ENCODE measurements at regions not wholly inside any gene's neighbourhood (a gene's known extent, or its start where the extent isn't known, plus 50 kb on each side); places are given as distances from the start of the nearest gene placed in this dataset.

DNA sequence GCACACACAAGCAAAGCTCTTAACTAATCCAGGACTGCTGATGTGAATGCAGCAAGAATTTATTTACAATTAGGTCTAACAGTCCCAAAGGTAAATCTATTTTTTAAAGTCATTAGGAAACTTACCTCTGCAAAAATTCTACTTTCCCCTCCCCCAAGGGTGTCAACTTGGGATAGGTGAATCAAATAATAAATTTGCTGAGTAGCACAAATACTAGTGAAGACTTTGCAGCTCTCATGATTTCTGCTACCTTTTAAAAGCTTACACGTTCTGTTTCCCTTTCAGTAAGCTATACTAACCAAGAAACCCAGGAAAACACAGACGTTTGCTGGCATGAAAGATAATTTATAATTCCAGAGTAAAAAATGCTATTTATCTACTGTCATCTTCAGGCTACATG is 296.6 kb upstream of the SLC7A11 start:
- TF ChIP-seq, protein P1, sequence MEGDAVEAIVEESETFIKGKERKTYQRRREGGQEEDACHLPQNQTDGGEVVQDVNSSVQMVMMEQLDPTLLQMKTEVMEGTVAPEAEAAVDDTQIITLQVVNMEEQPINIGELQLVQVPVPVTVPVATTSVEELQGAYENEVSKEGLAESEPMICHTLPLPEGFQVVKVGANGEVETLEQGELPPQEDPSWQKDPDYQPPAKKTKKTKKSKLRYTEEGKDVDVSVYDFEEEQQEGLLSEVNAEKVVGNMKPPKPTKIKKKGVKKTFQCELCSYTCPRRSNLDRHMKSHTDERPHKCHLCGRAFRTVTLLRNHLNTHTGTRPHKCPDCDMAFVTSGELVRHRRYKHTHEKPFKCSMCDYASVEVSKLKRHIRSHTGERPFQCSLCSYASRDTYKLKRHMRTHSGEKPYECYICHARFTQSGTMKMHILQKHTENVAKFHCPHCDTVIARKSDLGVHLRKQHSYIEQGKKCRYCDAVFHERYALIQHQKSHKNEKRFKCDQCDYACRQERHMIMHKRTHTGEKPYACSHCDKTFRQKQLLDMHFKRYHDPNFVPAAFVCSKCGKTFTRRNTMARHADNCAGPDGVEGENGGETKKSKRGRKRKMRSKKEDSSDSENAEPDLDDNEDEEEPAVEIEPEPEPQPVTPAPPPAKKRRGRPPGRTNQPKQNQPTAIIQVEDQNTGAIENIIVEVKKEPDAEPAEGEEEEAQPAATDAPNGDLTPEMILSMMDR (IDR thresholded peaks at IDR 0.05), result no peak
- TF ChIP-seq POLR2A (IDR thresholded peaks at IDR 0.05), result no peak

All from lower leg skin (tissue), 3 donors.